GM21423 (cell line): ENCODE measurements at regions not wholly inside any gene's neighbourhood (a gene's known extent, or its start where the extent isn't known, plus 50 kb on each side); places are given as distances from the start of the nearest gene placed in this dataset.
"Not testable (repeated sequence)": the region's sequence is repeated elsewhere in the genome, so short reads cannot be mapped to it uniquely, and the experiment has no call there.

Source experiments
- ATAC-seq: cut with Tn5 transposase; IDR thresholded peaks from one replicate; pipeline ENCODE4 v1.9.1; 2021; ENCODE audit warnings: mild to moderate bottlenecking, moderate library complexity; ENCODE audit not compliant: unreplicated experiment

- no peak for ATAC-seq
Observed at GRCh38 chr16:86880316-86881117, 302.2 kb downstream of the FOXL1 start.

- no peak for ATAC-seq
Observed at GRCh38 chr16:86881118-86881510, 302.8 kb downstream of the FOXL1 start.

- no peak for ATAC-seq
Observed at GRCh38 chr16:86881861-86882273, 303.5 kb downstream of the FOXL1 start.

GRCh38 chr16:86882586-86883280 is 304.4 kb downstream of the FOXL1 start:
- ATAC-seq, result no peak

- no peak for ATAC-seq
Observed at GRCh38 chr16:86883583-86884389, 305.4 kb downstream of the FOXL1 start.

- ATAC-seq, result no peak
Observed at GRCh38 chr16:86884390-86884650, 306.0 kb downstream of the FOXL1 start.

- ATAC-seq, result no peak
Observed at GRCh38 chr16:86885139-86885538, 306.8 kb downstream of the FOXL1 start.

- ATAC-seq, result no peak
Observed at GRCh38 chr16:86886651-86887050, 308.3 kb downstream of the FOXL1 start.

- no peak for ATAC-seq
Observed at GRCh38 chr16:86887416-86887815, 309.1 kb downstream of the FOXL1 start.

GRCh38 chr16:86888231-86889053 is 310.1 kb downstream of the FOXL1 start:
- ATAC-seq, result no peak

- ATAC-seq, result not testable (repeated sequence)
Observed at GRCh38 chr16:86889054-86889366, 310.7 kb downstream of the FOXL1 start.

- no peak for ATAC-seq
Observed at GRCh38 chr16:86889974-86890373, 311.6 kb downstream of the FOXL1 start.

GRCh38 chr16:86891121-86891520 is 312.8 kb downstream of the FOXL1 start:
- no peak for ATAC-seq

- no peak for ATAC-seq
Observed at GRCh38 chr16:86891631-86892030, 313.3 kb downstream of the FOXL1 start.

- no peak for ATAC-seq
Observed at GRCh38 chr16:86892509-86892908, 314.2 kb downstream of the FOXL1 start.

- ATAC-seq, result no peak
Observed at GRCh38 chr16:86893506-86893905, 315.2 kb downstream of the FOXL1 start.

GRCh38 chr16:86894029-86894567 is 315.7 kb downstream of the FOXL1 start:
- no peak for ATAC-seq

- no peak for ATAC-seq
Observed at GRCh38 chr16:86894925-86895324, 316.6 kb downstream of the FOXL1 start.

- ATAC-seq, result no peak
Observed at GRCh38 chr16:86895606-86896005, 317.3 kb downstream of the FOXL1 start.

- no peak for ATAC-seq
Observed at GRCh38 chr16:86896976-86897375, 318.6 kb downstream of the FOXL1 start.

GRCh38 chr16:86897486-86897885 is 319.1 kb downstream of the FOXL1 start:
- no peak for ATAC-seq
